ENCODE measurements at regions not wholly inside any gene's neighbourhood (a gene's known extent, or its start where the extent isn't known, plus 50 kb on each side); places are given as distances from the start of the nearest gene placed in this dataset.

- Histone ChIP-seq H3K4me3 (ENCODE audit: low read depth, low read length, poor library complexity, severe bottlenecking) (no peak overlapping the region), H3F3A (ENCODE audit: insufficient read depth, low read length) (no peaks in the 10 kb centered on the region), H3K9me2 (ENCODE audit: low read depth, low read length) (no peaks in the 10 kb centered on the region), H3K27ac (ENCODE audit: low read depth, low read length, poor library complexity, severe bottlenecking) (no peak overlapping the region), H3K79me2 (ENCODE audit: insufficient read depth, low read length) (no peaks in the 10 kb centered on the region), H3K9ac (ENCODE audit: low read length) (no peak overlapping the region), H3K36me3 (ENCODE audit: insufficient read depth, low read length) (no peaks in the 10 kb centered on the region), H3K27me3 (ENCODE audit: insufficient read depth, low read length) (no peaks in the 10 kb centered on the region), H4K20me1 (ENCODE audit: insufficient read depth, low read length) (no peaks in the 10 kb centered on the region), H3K9me3 (ENCODE audit: low read length) (no peaks in the 10 kb centered on the region), H3K4me2 (ENCODE audit: low read length) (no peak overlapping the region), H3K4me1 (ENCODE audit: insufficient read depth, low read length, severe bottlenecking) (no peaks in the 10 kb centered on the region), H2AFZ (ENCODE audit: low read length) (no peak overlapping the region)
- TF ChIP-seq EZH2 (IDR thresholded peaks at IDR 0.05; ENCODE audit: borderline replicate concordance, low read length) (no peak), CTCF (IDR thresholded peaks at IDR 0.05; ENCODE audit: low read length) (no peak)
Measured at GRCh38 chr1:41997153-41997552, 78.4 kb upstream of the HIVEP3 start.

DNA sequence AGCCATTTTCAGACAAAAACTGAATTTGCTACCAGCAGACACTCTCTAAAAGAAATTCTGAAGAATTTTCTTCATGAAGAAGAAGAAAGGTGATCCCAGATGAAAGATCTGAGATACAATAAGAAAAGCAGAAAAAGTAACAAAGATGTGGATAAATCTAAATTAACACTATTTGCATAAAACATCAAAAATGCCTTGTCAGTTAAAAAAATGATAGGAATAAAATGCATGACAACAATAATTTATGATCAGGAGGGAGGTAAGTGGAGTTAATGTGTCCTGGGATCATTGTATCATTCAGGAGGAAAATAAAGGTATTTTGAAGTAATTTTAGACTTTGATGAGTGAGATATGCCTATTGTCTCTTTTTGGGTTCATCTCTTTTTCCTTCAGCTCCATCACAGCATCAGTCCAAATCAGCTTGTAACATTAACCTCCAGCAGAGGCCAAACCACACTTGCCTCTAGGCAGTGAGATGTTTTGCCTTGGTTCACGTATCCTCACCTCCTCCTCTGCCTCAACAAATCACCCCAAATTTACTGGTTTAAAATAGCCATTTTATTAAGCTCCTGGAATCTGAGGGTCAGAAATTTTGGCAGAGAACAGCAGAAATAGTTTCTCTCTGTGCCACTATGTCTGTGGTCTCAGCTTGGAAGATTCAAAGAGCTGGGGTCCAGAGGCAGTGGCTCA is 76.9 kb upstream of the HIVEP3 start:
- no peaks in the 10 kb centered on the region for H3F3A ChIP-seq (ENCODE audit: insufficient read depth, low read length)
- no peak for TF ChIP-seq CTCF (IDR thresholded peaks at IDR 0.05; ENCODE audit: low read length)
- TF ChIP-seq EZH2 (IDR thresholded peaks at IDR 0.05; ENCODE audit: borderline replicate concordance, low read length): no peak
- no peak overlapping the region for H3K4me3 ChIP-seq (ENCODE audit: low read depth, low read length, poor library complexity, severe bottlenecking)
- H3K9me2 ChIP-seq (ENCODE audit: low read depth, low read length): no peaks in the 10 kb centered on the region
- no peaks in the 10 kb centered on the region for H3K9me3 ChIP-seq (ENCODE audit: low read length)
- H3K36me3 ChIP-seq (ENCODE audit: insufficient read depth, low read length): no peaks in the 10 kb centered on the region
- no peak overlapping the region for H3K27ac ChIP-seq (ENCODE audit: low read depth, low read length, poor library complexity, severe bottlenecking)
- no peak overlapping the region for H3K9ac ChIP-seq (ENCODE audit: low read length)
- no peaks in the 10 kb centered on the region for H3K79me2 ChIP-seq (ENCODE audit: insufficient read depth, low read length)
- no peak overlapping the region for H2AFZ ChIP-seq (ENCODE audit: low read length)
- no peaks in the 10 kb centered on the region for H3K4me1 ChIP-seq (ENCODE audit: insufficient read depth, low read length, severe bottlenecking)
- H4K20me1 ChIP-seq (ENCODE audit: insufficient read depth, low read length): no peaks in the 10 kb centered on the region
- H3K4me2 ChIP-seq (ENCODE audit: low read length): no peak overlapping the region
- H3K27me3 ChIP-seq (ENCODE audit: insufficient read depth, low read length): no peaks in the 10 kb centered on the region

- Histone ChIP-seq H3K4me2 (ENCODE audit: low read length) (no peak overlapping the region), H3K9me3 (ENCODE audit: low read length) (no peaks in the 10 kb centered on the region), H3K4me3 (ENCODE audit: low read depth, low read length, poor library complexity, severe bottlenecking) (no peak overlapping the region), H3K36me3 (ENCODE audit: insufficient read depth, low read length) (no peaks in the 10 kb centered on the region), H3K27me3 (ENCODE audit: insufficient read depth, low read length) (no peaks in the 10 kb centered on the region), H3K9me2 (ENCODE audit: low read depth, low read length) (no peaks in the 10 kb centered on the region), H3F3A (ENCODE audit: insufficient read depth, low read length) (no peaks in the 10 kb centered on the region), H4K20me1 (ENCODE audit: insufficient read depth, low read length) (no peaks in the 10 kb centered on the region), H2AFZ (ENCODE audit: low read length) (no peak overlapping the region), H3K4me1 (ENCODE audit: insufficient read depth, low read length, severe bottlenecking) (no peaks in the 10 kb centered on the region), H3K79me2 (ENCODE audit: insufficient read depth, low read length) (no peaks in the 10 kb centered on the region), H3K27ac (ENCODE audit: low read depth, low read length, poor library complexity, severe bottlenecking) (no peak overlapping the region), H3K9ac (ENCODE audit: low read length) (no peak overlapping the region)
- TF ChIP-seq CTCF (IDR thresholded peaks at IDR 0.05; ENCODE audit: low read length): no peak
- no peak for TF ChIP-seq EZH2 (IDR thresholded peaks at IDR 0.05; ENCODE audit: borderline replicate concordance, low read length)
Measured at GRCh38 chr1:41994195-41994894, 75.6 kb upstream of the HIVEP3 start.
